ENCODE measurements at regions not wholly inside any gene's neighbourhood (a gene's known extent, or its start where the extent isn't known, plus 50 kb on each side); places are given as distances from the start of the nearest gene placed in this dataset.

GRCh38 chr13:67464154-67464553 is 234.0 kb upstream of the PCDH9 start:
- TF ChIP-seq SP2 (IDR thresholded peaks at IDR 0.05; ENCODE audit: low read length) (no peak), PHF8 (conservative IDR thresholded peaks at IDR 0.05; ENCODE audit: low read depth, low read length) (no peak), NRF1 (IDR thresholded peaks at IDR 0.05; ENCODE audit: low read depth, low read length) (no peak), SP4 (IDR thresholded peaks at IDR 0.05; ENCODE audit: low read length) (no peak), SIN3A (conservative IDR thresholded peaks at IDR 0.05 in 1 of 2, IDR thresholded peaks at IDR 0.05 in 1 of 2; ENCODE audit: low read depth in 1 of 2, low read length in 2 of 2) (no peak)
- no peak for FAIRE-seq
- H3K4me2 ChIP-seq (ENCODE audit: insufficient read depth in 1 of 2, low read depth in 2 of 2, low read length in 2 of 2) = no peak overlapping the region
- no peaks in the 10 kb centered on the region for H3K4me1 ChIP-seq (replicated peaks in 1 of 4; ENCODE audit: control insufficient read depth in 3 of 4, insufficient read depth in 4 of 4, low read length in 3 of 4)
- no peak overlapping the region for H3K23ac ChIP-seq (ENCODE audit: insufficient read length)
- no peak overlapping the region for H3K9ac ChIP-seq (replicated peaks in 1 of 4; ENCODE audit: extremely low read depth in 1 of 4, low read depth in 3 of 4, low read length in 3 of 4)
- no peak overlapping the region for H2BK120ac ChIP-seq (replicated peaks; ENCODE audit: low read depth, low read length)
- H3K36me3 ChIP-seq (ENCODE audit: control insufficient read depth in 2 of 4, insufficient read depth in 4 of 4, low read length in 3 of 4) = no peaks in the 10 kb centered on the region
- no peak overlapping the region for H2BK12ac ChIP-seq (ENCODE audit: low read depth, low read length)
- H2AK5ac ChIP-seq (ENCODE audit: low read depth, low read length) = no peak overlapping the region
- no peak overlapping the region for H3K56ac ChIP-seq (replicated peaks; ENCODE audit: insufficient read length, low read depth, low read length)
- no peaks in the 10 kb centered on the region for H4K20me1 ChIP-seq (replicated peaks in 1 of 2; ENCODE audit: control insufficient read depth in 1 of 2, insufficient read depth in 2 of 2, low read length in 2 of 2)
- CTCF ChIA-PET (ENCODE audit: partially characterized antibody) = interaction anchor here (0.6 kb wide), 1 partner anchor 161 kb away, joined by 4 read pairs; no protein-coding TSS in a partner anchor
- no peak overlapping the region for H4K8ac ChIP-seq (ENCODE audit: extremely low read depth, insufficient read depth, low read length)
- no peaks in the 10 kb centered on the region for H3K79me2 ChIP-seq (ENCODE audit: control insufficient read depth in 1 of 2, insufficient read depth in 2 of 2, low read length in 2 of 2)
- 89% methylated on average over 4 of the region's 4 CpGs; no CpG with 5 or more reads in 1 of the 2 experiments for WGBS, 2 experiments (ENCODE audit: extremely low coverage in 1 of 2, insufficient coverage in 1 of 2, insufficient read length in 1 of 2, insufficient replicate concordance in 2 of 2, low coverage in 1 of 2, low lambda C conversion rate in 2 of 2, missing lambda C conversion rate in 1 of 2)
- no peaks in the 10 kb centered on the region for H3K23me2 ChIP-seq (ENCODE audit: low read depth, low read length)
- no peak overlapping the region for H4K91ac ChIP-seq (replicated peaks; ENCODE audit: insufficient read length, low read length)
- POLR2A ChIA-PET (ENCODE audit: partially characterized antibody) = no interaction called here
- no peaks in the 10 kb centered on the region; a peak in 2 of 4 replicates for H3K9me3 ChIP-seq (ENCODE audit: insufficient read depth in 2 of 2, low read depth in 1 of 2, low read length in 1 of 2)
- no peak overlapping the region for H2BK15ac ChIP-seq (ENCODE audit: low read length)
- no peak overlapping the region for H3K4ac ChIP-seq (replicated peaks; ENCODE audit: insufficient read length, low read depth, low read length)
- H3K14ac ChIP-seq (ENCODE audit: insufficient read length) = no peak overlapping the region
- no peak for DNase-seq (ENCODE audit: low read depth in 1 of 2, low spot score in 2 of 2)
- no peak overlapping the region for H2BK20ac ChIP-seq (ENCODE audit: low read length)
- no peak overlapping the region for H3K4me3 ChIP-seq (ENCODE audit: extremely low read depth in 1 of 4, insufficient read depth in 2 of 4, low read depth in 3 of 4, low read length in 4 of 4)
- no peak overlapping the region for H3K27ac ChIP-seq (ENCODE audit: low read depth, low read length)
- H3K79me1 ChIP-seq (ENCODE audit: low read depth, low read length) = no peaks in the 10 kb centered on the region
- no peak overlapping the region for H4K5ac ChIP-seq (ENCODE audit: insufficient read length, low read depth, low read length)
- no peak overlapping the region for H2BK5ac ChIP-seq (ENCODE audit: low read depth, low read length)
- H2AFZ ChIP-seq (ENCODE audit: low read length) = no peak overlapping the region
- no peak overlapping the region for H3K18ac ChIP-seq (ENCODE audit: extremely low read depth, low read length)
- no peaks in the 10 kb centered on the region for H3K27me3 ChIP-seq (replicated peaks in 1 of 4; ENCODE audit: control insufficient read depth in 3 of 4, extremely low read depth in 1 of 4, insufficient read depth in 3 of 4, low read length in 3 of 4)

Data from H1 (cell line).